Omental fat pad (tissue), 1 donor: ENCODE measurements at regions not wholly inside any gene's neighbourhood (a gene's known extent, or its start where the extent isn't known, plus 50 kb on each side); places are given as distances from the start of the nearest gene placed in this dataset.
A peak's percentile ranks its signal among the peaks of the same experiment; 100 is the strongest.
"Not testable (repeated sequence)": the region's sequence is repeated elsewhere in the genome, so short reads cannot be mapped to it uniquely, and the experiment has no call there.

Source experiments
- ATAC-seq: fragments of 150-250 bp; one replicate; pipeline ENCODE4 v1.9.1; 2016; ENCODE audit warnings: mild to moderate bottlenecking, moderate library complexity; ENCODE audit not compliant: low FRiP score
- DNase-seq: peaks from one replicate; pipeline ENCODE4 v3.0.0-alpha.2; 2019; ENCODE audit warnings: low spot score

DNA sequence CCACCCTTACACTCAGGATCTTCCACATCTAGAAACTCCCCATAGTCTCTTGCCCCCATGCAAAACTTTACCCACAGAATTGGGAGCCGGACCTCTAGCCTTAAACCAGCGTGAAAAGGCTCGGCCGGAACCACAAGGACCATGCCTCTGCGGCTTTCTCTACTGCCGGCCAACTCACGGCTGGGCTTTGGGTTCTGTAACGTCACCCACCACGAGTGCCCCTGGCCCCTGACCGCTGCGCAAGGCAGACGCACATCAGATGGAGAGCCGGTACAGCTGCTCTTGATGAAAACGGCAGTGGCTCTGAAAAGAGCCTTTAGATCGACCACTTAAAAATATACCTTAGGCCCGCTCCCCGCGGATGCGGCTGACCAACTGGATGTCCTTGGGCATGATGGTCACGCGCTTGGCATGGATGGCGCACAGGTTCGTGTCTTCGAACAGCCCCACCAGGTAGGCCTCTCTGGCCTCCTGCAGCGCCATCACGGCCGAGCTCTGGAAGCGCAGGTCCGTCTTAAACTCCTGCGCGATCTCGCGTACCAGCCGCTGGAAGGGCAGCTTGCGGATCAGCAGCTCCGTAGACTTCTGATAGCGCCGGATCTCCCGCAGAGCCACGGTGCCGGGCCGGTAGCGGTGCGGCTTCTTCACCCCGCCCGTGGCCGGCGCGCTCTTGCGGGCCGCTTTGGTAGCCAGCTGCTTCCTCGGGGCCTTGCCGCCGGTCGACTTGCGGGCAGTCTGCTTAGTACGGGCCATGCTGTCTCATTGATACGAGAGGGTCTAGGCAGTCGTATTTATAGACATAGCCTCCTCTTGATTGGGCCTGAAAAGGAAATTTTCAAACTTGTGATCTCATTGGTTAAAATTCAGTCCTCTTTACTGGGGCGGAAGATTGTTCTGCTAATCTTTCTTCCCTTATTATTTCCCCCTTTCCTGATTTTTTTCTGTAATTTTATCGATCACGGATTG is 66.3 kb downstream of the FAM72C start:
- DNase-seq: not testable (repeated sequence)
- ATAC-seq: peak; percentile 69

DNA sequence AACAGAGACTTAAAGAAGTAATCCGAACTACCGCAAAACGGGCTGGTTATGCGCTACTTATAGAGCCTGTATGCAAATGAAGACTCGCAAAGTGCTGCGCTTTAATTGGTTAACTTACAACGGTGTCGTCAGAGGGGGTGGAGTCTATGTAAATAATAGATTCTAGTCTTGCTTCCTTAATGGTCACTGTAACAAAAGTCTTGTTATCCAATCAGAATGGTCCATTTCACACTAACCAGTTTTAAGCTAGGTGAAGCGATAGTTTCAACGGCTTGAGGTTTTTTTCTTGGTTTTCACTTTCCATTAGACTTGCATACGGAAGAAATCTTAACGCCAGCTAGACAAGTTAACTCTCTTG is 67.2 kb downstream of the FAM72C start:
- peak; percentile 93 for ATAC-seq
- not testable (repeated sequence) for DNase-seq

DNA sequence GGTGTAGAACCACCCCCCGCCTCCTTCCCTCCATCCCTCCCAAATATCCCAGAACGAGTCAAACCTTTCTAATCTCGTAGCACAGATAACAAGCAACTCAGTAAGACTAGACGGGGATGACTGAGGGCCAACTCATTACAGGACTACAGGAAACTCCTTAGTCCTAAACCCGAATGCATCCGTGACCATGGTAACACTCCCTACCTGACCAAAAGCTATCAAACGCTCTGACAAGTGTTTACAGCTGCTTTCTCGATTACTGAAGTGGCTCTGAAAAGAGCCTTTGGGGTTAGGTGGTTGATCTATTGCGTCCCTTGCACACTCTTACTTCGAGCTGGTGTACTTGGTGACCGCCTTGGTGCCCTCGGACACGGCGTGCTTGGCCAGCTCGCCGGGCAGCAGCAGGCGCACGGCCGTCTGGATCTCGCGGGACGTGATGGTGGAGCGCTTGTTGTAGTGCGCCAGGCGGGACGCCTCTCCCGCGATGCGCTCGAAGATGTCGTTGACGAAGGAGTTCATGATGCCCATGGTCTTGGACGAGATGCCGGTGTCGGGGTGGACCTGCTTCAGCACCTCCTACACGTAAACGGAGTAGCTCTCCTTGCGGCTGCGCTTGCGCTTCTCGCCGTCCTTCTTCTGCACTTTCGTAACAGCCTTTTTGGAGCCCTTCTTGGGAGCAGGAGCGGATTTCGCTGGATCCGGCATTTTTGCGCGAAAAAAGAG is 67.7 kb downstream of the FAM72C start:
- peak; percentile 16 for ATAC-seq
- DNase-seq: not testable (repeated sequence)

DNA sequence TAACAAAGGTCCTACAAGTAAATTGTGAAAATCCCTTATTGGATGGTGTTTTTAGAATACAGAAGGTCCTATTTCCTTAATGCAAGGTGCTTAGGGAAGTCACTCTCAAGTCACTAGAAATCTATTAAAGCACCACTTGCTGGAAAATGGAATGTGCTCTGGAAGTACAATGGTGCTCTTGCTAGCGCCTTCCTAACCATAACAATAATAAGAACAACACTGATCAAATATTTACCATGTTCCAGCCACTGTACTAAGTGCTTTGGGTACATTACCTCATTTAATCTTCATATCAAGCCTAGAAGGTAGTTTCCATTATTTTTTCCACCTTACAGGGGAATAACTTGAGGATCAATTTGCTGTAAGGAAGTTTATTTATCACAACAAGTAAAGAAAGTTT is 75.4 kb downstream of the FAM72C start:
- not testable (repeated sequence) for DNase-seq, ATAC-seq

DNA sequence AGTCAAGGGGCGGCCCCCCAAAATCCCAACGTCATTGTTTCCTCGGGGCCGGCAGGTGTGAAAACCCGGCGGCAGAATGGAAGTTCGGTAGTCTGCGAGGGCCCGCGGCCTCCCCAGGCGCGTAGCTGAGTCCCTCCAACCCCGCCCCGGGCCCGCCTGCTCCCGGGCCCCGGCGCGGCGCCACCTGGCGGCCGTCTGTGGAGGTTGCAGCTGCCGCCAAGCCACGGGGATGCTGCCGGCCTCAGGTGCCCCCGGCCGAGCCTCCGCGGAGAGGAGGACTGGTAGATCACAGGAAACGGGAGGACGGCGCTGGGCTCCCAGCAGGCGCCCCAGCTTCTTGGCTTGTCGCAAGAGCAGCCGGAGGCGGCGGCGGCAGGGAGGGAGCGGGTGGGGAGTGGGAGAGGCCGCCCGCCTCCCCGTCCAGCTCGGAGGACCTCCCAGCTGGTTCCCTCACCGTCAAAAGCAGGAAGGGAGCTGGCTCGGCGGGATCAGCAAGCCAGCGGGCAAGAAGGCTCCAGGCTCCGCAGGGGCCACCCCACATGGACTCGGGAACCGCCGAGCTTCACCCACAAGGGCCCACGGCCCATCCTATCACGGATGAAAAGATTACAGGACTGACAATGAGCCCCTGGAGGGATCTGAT is 86.7 kb downstream of the FAM72C start:
- DNase-seq (peak; percentile 23), ATAC-seq (peak; percentile 87)

DNA sequence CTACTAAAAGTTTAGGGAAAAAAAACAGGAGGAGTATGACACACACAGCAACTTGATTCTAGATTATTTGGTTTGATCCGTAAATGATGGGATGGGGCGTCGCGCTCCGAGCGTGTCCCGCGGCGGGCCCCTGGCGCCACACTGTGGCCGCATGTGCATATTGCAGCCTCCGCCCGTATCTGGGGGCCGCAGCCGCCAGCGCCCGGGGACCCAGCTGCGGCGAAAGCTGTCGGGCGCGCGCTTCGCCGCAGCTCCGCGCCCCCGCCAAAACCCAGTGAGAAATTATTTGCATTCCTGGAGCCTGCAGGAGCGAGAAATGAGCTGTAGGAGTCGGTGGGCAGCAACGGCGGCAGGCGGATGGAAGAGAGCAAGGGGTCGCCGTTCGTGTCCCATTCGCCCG is 87.3 kb downstream of the FAM72C start:
- peak; percentile 91 for ATAC-seq

DNA sequence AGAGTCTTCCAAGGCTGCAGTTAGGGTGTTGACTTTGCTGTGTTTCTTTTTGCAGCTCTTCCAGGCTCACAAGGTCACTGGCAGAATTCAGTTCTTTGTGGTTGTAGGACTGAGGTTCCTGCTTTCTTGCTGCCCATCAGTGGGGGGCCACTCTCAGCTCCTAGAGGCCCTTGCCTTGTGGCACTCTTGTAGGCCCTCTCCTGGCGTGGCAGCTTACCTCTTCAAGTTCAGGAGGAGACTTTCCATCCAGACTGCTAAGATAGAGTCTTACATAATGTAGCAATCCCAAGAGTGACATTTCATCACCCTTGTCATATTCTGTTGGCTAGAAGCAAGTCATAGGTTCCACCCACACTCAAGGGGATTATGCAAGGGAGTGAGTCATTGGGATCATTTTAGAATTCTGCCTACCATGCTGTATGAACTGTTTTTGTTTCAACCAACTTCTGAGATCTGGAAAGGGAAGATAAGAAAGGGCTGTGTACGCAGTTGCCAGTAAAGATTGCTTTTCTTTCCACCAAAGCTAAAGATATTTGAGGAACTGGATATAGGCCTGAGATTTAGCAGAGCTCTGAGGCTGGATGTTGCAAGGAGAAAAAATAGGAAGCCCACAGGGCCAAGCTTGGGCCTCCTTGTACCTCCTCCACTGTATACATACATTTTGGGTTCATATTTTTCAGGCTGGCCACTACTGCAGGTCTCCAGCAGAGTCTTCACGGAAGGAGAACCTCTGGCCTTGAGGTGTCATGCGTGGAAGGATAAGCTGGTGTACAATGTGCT is 91.8 kb downstream of the FAM72C start:
- not testable (repeated sequence) for DNase-seq
- ATAC-seq: peak; percentile 44

More for the DNA sequence above, 87.3 kb downstream of the FAM72C start:
- not testable (repeated sequence) for DNase-seq

DNA sequence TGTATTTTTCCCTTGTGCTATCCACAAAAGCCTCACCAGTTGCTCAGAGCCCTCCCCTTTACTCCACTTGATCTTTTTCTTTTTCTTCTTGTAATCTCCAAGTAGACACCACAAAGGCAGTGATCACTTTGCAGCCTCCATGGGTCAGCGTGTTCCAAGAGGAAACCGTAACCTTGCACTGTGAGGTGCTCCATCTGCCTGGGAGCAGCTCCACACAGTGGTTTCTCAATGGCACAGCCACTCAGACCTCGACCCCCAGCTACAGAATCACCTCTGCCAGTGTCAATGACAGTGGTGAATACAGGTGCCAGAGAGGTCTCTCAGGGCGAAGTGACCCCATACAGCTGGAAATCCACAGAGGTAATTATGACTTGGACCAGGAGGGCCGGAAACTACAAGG is 95.8 kb downstream of the FAM72C start:
- not testable (repeated sequence) for ATAC-seq, DNase-seq

DNA sequence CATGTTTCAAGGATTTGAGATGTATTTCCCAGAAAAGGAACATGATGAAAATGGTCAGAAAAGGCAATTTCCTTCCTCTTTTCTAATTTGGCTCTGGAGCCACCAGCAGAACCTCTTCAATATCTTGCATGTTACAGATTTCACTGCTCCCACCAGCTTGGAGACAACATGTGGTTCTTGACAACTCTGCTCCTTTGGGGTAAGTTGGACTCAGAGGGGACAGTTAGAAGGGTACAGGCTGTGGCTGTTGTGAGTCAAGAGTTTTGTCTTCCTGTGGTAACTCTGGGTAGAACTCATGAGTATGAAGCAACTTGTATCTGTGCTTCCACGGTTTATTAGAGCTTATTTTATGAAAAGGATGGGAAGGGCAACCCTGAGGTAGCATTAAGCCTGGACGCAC is 97.2 kb downstream of the FAM72C start:
- DNase-seq, ATAC-seq: not testable (repeated sequence)

DNA sequence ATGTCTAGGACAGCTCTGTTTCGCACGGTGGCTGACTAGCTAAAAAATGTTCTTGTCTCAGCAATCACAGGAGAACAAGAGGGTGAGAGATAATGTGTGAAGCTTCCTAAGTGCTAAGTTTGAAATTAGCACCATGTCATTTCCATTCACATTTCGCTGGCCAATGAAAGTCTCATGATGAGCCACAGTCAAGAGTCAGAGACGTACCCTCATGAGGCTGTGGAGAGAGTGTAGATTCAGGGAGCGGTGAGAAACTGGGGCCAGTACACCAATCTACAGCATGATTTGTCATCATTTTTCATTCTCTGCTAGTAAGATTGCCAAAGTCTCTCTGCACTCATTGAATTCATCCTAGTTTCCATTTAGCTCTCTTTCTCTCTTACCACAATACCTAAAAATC is 98.1 kb downstream of the FAM72C start:
- DNase-seq, ATAC-seq: not testable (repeated sequence)

DNA sequence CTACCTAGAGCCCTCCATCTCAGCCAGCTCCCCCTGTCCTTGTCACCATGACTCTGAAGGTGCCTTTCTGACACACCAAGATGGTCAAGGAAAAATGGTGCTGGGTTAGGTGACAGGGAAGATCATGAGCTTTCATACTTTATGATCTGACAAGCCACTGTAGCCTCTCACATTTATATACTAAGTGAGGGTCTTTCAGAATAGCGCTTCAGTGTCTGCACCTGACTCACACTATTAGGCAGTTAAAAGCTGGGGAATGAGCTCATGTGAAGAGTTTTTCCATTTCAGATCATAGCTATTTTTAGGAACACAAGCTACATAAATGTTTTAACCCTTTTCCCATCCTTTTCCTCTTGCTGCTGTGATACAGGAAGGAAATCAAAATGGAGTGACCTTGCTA is 101.4 kb downstream of the FAM72C start:
- DNase-seq, ATAC-seq: not testable (repeated sequence)

DNA sequence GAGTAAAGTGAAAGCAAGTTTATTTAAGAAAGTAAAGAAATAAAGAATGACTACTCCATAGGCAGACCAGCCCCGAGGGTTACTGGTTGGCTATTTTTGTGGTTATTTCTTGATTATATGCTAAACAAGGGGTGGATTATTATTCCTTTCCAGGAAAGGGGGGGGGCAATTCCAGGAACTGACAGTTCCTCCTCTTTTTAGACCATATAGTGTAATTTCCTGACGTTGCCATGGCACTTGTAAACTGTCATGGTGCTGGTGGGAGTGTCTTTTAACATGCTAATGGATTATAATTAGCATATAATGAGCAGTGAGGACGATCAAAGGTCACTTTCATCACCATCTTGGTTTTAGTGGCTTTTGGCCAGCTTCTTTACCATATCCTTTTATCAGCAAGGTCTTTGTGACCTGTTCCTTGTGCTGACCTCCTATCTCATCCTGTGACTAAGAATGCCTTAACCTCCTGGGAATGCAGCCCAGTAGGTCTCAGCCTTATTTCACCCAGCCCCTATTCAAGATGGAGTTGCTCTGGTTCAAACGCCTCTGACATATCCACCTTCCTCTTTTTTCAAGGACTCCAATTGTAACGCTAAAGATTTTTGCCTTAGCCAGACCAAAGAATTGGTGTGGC is 104.1 kb downstream of the FAM72C start:
- not testable (repeated sequence) for ATAC-seq, DNase-seq

DNA sequence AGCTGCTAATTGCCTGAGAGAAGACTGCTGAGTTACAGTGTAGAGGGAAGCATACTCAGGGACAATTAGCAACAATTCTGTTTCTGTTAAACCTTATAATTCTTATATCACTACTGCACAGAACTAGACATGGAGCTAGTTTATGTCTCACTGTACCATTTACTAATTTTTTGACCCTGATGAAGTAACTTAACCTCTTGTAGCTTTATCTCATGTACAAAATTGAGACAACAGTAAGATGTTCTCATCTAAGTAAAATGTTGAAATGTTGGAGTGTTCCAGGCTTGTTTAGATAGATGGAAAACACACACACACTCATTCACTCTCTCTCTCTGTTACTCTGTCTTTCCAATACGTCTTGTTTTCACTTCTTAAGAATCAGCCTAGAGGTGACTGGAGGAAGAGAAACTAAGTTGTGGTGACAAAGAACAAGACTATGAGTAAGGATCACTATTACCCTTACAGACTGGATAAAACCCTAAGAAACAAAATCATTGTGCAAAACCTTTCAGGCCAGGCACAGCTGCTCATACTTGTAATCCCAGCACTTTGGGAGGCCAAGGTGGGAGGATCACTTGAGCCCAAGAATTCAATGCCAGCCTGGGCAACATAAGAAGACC is 107.8 kb downstream of the FAM72C start:
- not testable (repeated sequence) for DNase-seq, ATAC-seq

DNA sequence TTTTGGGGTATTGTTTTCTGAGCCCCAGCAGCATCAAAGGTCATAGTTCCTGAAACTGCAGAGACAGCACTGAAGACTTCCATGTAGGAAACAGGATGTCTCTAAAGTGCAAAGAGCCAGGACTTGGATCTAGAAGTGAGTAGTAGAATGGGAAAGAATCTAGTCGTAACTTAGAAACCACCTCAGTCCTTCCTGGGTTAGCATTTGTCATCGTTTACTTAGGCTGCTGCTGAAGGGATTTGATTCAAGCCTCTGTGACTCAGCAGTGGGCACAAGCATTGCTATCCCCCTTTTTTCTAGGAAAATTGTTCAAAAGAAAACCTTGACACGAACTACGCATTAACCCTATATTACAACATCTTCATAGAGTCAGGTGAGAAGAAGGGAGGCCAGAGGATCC is 109.1 kb downstream of the FAM72C start:
- not testable (repeated sequence) for ATAC-seq, DNase-seq

DNA sequence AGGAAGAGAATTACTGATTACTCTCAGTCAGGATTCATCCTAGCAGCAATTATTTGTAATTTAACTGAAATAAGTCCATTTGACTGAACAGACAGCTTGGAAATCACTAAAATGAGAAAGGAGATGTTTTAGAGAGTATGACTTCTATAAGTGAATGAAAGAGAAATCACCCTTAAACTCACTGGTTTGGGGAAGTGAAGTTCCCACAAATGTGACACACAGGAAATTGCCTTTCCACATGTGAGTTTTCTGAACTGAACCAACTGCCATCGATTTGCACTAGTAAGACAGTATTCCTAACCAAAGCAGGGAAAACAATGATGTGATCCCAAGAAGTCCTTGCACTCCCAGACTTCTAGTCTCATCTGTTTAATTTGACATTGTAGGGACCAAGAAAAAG is 110.5 kb downstream of the FAM72C start:
- DNase-seq, ATAC-seq: not testable (repeated sequence)

DNA sequence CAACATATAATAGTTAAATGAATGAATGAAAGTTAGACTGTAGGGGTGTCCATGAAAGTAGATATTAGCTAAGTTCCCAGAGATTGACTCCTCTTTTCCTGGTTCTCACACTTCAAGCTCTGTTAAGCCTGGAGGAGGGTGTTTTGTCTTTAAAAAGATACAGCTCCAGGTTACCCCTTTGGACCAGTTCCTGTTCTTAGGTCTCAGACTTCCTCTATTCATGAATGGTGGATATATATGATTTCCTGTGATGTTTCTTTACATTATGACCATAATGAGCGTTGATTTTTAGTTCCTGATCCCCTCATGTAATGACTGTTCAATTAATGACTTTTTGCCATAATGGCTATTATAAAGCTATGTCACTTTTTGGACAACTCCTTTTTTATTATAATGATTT is 115.9 kb downstream of the FAM72C start:
- ATAC-seq, DNase-seq: not testable (repeated sequence)

DNA sequence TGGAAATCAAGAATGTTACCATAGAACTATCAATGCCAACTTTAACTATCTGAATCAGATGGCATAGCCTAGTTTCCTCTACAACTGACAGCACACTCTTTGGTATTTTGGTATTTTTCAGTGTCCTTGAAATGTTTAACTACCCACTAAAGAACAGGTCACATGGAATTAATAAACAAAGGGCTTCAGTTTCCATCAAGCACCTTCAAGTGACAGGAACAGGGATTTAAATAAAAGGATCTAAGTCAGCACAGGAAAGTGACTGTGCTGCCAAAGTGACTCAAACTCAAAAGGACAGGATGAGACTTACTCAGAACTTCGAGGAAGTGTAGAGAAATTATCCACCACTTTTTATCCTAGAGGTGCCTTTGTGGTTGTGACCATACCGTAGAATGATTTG is 117.7 kb downstream of the FAM72C start:
- not testable (repeated sequence) for DNase-seq, ATAC-seq

DNA sequence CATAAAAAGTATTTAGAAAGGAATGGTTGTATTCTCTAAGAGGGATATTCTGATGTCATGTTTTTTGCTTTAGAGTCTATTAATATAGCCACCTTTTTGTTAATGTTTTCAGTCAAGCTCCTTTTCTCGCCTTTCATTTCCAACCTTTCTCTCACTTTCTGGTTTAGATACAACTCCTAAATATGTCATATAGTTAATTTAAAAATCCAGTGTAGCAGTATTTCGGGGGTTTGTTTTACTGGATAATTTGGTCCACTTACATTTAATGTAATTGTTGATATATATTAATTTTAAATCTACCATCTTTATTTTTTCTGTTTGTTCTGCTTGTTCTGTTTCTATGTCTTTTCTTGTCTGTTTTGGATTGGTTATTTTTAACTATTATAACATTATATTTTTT is 121.1 kb downstream of the FAM72C start:
- DNase-seq, ATAC-seq: not testable (repeated sequence)
